ENCODE measurements at regions not wholly inside any gene's neighbourhood (a gene's known extent, or its start where the extent isn't known, plus 50 kb on each side); places are given as distances from the start of the nearest gene placed in this dataset.

GRCh38 chr1:143748906-143749305, 222.9 kb downstream of the FAM72C start:
- TF ChIP-seq POLR2A (IDR thresholded peaks at IDR 0.05) (no peak), CTCF (IDR thresholded peaks at IDR 0.05) (no peak)

All from body of pancreas (tissue), 4 donors.